ENCODE measurements at regions not wholly inside any gene's neighbourhood (a gene's known extent, or its start where the extent isn't known, plus 50 kb on each side); places are given as distances from the start of the nearest gene placed in this dataset.

DNA sequence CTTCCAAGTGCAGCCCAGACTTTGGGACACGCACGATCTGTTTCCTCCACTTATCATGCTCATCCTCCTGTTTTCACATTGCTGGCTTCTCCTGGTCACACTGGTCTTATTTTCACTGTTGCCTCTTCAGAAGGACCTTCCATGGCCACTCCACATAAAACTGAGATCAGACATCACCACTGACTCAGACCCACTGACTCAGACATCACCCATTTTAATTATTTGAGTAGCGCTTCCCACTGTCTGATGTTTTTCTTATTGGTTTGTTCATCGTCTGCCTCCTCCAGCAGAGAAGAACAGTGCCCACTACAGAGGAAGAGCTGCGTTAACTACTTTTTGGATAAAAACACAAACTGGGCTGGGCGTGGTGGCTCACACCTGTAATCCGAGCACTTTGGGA is 270.5 kb upstream of the PWP1 start:
- TF ChIP-seq, protein P1, sequence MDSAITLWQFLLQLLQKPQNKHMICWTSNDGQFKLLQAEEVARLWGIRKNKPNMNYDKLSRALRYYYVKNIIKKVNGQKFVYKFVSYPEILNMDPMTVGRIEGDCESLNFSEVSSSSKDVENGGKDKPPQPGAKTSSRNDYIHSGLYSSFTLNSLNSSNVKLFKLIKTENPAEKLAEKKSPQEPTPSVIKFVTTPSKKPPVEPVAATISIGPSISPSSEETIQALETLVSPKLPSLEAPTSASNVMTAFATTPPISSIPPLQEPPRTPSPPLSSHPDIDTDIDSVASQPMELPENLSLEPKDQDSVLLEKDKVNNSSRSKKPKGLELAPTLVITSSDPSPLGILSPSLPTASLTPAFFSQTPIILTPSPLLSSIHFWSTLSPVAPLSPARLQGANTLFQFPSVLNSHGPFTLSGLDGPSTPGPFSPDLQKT (CRISPR knock-in tag; IDR thresholded peaks at IDR 0.05; ENCODE audit: borderline replicate concordance) = no peak
- TF ChIP-seq, protein P2, sequence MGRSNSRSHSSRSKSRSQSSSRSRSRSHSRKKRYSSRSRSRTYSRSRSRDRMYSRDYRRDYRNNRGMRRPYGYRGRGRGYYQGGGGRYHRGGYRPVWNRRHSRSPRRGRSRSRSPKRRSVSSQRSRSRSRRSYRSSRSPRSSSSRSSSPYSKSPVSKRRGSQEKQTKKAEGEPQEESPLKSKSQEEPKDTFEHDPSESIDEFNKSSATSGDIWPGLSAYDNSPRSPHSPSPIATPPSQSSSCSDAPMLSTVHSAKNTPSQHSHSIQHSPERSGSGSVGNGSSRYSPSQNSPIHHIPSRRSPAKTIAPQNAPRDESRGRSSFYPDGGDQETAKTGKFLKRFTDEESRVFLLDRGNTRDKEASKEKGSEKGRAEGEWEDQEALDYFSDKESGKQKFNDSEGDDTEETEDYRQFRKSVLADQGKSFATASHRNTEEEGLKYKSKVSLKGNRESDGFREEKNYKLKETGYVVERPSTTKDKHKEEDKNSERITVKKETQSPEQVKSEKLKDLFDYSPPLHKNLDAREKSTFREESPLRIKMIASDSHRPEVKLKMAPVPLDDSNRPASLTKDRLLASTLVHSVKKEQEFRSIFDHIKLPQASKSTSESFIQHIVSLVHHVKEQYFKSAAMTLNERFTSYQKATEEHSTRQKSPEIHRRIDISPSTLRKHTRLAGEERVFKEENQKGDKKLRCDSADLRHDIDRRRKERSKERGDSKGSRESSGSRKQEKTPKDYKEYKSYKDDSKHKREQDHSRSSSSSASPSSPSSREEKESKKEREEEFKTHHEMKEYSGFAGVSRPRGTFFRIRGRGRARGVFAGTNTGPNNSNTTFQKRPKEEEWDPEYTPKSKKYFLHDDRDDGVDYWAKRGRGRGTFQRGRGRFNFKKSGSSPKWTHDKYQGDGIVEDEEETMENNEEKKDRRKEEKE (IDR thresholded peaks at IDR 0.05) = no peak
- TF ChIP-seq MTA3 (CRISPR knock-in tag; IDR thresholded peaks at IDR 0.05) (no peak), JUN (CRISPR knock-in tag; IDR thresholded peaks at IDR 0.05) (no peak), EP300 (IDR thresholded peaks at IDR 0.05; ENCODE audit: low read depth in 2 of 2, low read length in 2 of 2) (no peak), EP300 (CRISPR knock-in tag; IDR thresholded peaks at IDR 0.05; ENCODE audit: borderline replicate concordance) (no peak), CCDC6 (CRISPR knock-in tag; IDR thresholded peaks at IDR 0.05) (no peak), RBM39 (IDR thresholded peaks at IDR 0.05; ENCODE audit: low read depth, low read length, poor library complexity, severe bottlenecking) (no peak), POLR2A (IDR thresholded peaks at IDR 0.05; ENCODE audit: insufficient read depth in 1 of 2, low read depth in 2 of 2, low read length in 2 of 2) (no peak), PITX1 (CRISPR knock-in tag; IDR thresholded peaks at IDR 0.05) (no peak), RFXAP (CRISPR knock-in tag; IDR thresholded peaks at IDR 0.05; ENCODE audit: borderline replicate concordance) (no peak), HDAC6 (IDR thresholded peaks at IDR 0.05; ENCODE audit: low read depth, low read length) (no peak), ZNF747 (CRISPR knock-in tag; IDR thresholded peaks at IDR 0.05; ENCODE audit: borderline replicate concordance) (no peak)
- TF ChIP-seq, protein P3, sequence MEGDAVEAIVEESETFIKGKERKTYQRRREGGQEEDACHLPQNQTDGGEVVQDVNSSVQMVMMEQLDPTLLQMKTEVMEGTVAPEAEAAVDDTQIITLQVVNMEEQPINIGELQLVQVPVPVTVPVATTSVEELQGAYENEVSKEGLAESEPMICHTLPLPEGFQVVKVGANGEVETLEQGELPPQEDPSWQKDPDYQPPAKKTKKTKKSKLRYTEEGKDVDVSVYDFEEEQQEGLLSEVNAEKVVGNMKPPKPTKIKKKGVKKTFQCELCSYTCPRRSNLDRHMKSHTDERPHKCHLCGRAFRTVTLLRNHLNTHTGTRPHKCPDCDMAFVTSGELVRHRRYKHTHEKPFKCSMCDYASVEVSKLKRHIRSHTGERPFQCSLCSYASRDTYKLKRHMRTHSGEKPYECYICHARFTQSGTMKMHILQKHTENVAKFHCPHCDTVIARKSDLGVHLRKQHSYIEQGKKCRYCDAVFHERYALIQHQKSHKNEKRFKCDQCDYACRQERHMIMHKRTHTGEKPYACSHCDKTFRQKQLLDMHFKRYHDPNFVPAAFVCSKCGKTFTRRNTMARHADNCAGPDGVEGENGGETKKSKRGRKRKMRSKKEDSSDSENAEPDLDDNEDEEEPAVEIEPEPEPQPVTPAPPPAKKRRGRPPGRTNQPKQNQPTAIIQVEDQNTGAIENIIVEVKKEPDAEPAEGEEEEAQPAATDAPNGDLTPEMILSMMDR (CRISPR knock-in tag; IDR thresholded peaks at IDR 0.05) = no peak
- TF ChIP-seq, protein P4, sequence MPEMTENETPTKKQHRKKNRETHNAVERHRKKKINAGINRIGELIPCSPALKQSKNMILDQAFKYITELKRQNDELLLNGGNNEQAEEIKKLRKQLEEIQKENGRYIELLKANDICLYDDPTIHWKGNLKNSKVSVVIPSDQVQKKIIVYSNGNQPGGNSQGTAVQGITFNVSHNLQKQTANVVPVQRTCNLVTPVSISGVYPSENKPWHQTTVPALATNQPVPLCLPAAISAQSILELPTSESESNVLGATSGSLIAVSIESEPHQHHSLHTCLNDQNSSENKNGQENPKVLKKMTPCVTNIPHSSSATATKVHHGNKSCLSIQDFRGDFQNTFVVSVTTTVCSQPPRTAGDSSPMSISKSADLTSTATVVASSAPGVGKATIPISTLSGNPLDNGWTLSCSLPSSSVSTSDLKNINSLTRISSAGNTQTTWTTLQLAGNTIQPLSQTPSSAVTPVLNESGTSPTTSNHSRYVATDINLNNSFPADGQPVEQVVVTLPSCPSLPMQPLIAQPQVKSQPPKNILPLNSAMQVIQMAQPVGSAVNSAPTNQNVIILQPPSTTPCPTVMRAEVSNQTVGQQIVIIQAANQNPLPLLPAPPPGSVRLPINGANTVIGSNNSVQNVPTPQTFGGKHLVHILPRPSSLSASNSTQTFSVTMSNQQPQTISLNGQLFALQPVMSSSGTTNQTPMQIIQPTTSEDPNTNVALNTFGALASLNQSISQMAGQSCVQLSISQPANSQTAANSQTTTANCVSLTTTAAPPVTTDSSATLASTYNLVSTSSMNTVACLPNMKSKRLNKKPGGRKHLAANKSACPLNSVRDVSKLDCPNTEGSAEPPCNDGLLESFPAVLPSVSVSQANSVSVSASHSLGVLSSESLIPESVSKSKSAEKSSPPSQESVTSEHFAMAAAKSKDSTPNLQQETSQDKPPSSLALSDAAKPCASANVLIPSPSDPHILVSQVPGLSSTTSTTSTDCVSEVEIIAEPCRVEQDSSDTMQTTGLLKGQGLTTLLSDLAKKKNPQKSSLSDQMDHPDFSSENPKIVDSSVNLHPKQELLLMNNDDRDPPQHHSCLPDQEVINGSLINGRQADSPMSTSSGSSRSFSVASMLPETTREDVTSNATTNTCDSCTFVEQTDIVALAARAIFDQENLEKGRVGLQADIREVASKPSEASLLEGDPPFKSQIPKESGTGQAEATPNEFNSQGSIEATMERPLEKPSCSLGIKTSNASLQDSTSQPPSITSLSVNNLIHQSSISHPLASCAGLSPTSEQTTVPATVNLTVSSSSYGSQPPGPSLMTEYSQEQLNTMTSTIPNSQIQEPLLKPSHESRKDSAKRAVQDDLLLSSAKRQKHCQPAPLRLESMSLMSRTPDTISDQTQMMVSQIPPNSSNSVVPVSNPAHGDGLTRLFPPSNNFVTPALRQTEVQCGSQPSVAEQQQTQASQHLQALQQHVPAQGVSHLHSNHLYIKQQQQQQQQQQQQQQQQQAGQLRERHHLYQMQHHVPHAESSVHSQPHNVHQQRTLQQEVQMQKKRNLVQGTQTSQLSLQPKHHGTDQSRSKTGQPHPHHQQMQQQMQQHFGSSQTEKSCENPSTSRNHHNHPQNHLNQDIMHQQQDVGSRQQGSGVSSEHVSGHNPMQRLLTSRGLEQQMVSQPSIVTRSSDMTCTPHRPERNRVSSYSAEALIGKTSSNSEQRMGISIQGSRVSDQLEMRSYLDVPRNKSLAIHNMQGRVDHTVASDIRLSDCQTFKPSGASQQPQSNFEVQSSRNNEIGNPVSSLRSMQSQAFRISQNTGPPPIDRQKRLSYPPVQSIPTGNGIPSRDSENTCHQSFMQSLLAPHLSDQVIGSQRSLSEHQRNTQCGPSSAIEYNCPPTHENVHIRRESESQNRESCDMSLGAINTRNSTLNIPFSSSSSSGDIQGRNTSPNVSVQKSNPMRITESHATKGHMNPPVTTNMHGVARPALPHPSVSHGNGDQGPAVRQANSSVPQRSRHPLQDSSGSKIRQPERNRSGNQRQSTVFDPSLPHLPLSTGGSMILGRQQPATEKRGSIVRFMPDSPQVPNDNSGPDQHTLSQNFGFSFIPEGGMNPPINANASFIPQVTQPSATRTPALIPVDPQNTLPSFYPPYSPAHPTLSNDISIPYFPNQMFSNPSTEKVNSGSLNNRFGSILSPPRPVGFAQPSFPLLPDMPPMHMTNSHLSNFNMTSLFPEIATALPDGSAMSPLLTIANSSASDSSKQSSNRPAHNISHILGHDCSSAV (CRISPR knock-in tag; IDR thresholded peaks at IDR 0.05; ENCODE audit: borderline replicate concordance) = no peak
